Left forelimb (tissue), 1 donor: ENCODE measurements at regions not wholly inside any gene's neighbourhood (a gene's known extent, or its start where the extent isn't known, plus 50 kb on each side); places are given as distances from the start of the nearest gene placed in this dataset.
"Not testable (repeated sequence)": the region's sequence is repeated elsewhere in the genome, so short reads cannot be mapped to it uniquely, and the experiment has no call there.

Experiments used
- DNase-seq: peaks from one replicate; pipeline ENCODE4 v3.0.0-alpha.2; 2018; ENCODE audit warnings: low spot score

DNA sequence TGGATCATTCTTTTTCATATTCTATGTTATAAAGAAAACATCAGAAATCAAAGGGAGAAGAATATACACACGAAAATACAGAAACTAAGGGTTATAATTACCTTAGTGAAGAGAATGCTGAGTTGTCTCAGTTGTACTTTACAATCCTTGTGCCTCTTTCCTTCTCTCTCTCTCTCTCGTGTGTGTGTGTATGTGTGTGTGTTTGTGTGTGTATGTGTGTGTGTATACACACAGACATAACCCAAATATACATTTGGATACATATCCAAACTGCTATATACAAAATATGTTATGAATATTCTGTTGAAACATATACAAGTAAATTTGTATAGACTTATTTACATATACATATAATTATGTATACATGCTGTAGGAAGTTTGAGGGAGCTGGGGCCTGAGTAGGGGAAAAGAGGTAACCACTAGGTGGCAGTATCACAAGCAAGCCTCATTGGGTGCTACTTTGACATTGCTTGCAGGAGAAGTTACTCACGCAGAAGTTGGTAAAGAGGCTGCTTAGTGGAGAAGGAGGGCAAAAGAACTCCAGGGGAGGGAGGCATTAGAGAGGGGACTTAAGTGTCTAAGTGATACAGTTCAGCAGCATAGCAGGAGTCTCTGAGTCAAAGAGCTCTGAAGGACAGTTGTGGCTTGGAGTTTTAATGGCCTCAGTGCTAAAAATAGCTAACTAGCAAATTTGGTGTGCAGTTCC lies 465.1 kb upstream of the PCDH20 start:
- DNase-seq: no peak

DNA sequence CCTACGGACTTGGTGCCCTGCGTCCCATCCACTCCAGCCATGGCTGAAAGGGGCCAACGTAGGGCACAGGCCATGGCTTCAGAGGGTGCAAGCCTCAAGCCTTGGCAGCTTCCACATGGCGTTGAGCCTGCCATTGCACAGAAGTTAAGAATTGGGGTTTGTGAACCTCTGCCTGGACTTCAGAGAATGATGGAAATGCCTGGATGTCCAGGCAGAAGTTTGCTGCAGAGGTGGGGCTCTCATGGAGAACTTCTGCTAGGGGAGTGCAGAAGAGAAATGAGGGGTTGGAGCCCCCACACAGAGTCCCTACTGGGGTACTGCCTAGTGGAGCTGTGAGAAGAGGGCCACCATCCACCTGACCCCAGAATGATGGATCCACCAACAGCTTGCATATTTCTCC lies 462.9 kb upstream of the PCDH20 start:
- not testable (repeated sequence) for DNase-seq

DNA sequence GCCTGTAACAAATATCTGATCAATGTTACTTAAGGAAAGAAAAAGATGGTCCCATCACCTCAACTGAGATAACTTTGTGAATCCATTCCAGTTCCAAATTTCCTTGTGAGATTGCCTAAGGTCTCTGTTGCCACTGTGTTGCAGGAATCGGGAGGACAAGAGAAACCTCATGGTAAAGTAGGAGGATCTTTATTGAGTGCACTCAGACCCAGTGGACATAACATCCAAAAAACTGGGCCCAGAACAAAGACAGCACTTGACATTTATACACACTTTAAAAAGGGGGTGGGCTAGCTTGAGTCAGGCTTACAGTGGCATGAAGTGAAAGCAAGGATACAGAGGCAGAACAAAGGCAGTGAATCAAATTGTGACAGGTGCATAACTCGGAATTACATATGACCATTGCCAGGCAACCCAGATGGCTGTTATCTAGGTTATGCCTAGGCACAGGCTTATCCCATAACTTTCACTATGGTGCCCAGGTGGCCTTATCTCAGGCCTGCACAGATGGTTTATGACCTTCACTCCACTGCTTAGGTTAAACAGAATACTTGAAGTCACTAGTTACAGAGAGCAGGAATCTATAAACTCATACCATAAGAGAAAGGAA lies 459.4 kb upstream of the PCDH20 start:
- no peak for DNase-seq

DNA sequence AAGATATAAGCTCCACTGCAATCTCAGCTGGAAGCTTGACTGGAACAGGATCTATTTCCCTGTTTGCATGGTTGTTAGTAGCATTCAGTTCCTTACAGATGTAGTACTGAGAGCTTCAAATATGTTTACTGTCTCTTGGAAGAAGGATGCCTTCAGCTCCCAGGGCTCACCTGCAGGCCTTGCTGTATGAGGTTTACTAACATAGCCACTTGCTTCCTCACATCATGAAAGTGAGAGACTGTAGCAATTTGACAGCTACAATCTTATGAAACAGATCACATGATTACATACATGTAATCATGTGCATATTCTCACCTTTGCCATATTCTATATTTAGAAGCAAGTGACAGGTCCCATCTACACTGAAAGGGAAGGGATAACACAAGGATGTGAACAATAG lies 458.1 kb upstream of the PCDH20 start:
- DNase-seq: no peak

DNA sequence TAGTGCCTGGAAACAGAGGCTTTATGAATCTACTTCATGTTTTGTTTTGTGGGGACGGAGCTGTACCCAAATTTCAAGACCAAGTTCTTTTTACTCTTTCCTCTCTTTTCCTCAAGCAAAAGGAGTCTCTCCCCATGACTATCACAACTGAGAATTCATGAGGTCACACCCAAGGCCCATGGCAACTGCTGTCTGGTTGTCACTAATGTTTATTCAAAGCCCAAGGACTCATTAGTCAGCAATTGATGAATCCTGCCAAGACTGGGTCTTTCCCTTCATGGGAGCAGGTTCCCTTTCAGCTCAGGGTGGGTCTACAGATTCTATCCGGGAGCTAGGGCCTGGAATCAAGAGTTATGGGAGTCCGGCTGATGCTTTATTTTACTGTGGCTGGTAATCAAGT lies 441.5 kb upstream of the PCDH20 start:
- no peak for DNase-seq

DNA sequence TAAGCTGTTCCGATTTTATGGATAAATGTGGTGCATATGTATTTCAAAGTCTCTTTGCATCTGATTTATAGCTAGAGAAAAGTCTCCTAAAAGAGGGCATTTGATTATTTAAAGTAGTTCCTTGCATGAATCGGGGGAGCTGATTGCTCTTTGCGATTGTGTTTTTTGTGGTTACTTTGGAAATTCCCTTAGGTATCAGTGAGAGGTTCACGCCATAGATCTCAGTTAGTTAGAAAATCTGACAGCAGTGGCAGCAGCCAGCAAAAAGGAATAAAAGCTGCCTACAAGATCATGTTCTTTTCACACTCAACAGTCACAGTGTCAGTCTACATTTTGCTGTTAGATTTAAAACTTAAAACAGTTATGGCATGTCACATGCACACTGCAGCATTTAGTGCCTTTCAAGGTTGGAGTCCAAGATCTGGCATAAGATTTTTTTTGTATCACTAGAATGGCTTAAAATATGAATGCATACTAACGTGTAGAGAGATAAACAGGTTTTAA lies 436.5 kb upstream of the PCDH20 start:
- no peak for DNase-seq

DNA sequence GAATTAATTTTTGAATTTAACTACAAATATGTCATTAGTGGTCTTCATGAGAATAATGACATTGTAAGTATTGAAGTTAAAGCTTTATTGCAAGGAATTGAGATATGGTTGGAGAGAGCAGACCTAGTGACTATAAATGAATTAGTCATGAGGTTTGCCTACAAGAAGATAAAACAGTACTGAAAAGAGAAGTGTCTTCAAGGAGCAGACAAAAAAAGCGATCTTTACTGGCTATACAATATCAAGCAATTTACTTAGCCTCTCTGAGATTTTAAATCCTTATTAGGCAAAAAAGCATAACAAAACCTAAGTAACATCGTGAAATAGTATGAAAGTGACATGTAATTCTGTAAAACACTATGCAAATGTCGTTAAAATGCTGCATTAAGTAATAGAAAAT lies 435.1 kb upstream of the PCDH20 start:
- DNase-seq: no peak

DNA sequence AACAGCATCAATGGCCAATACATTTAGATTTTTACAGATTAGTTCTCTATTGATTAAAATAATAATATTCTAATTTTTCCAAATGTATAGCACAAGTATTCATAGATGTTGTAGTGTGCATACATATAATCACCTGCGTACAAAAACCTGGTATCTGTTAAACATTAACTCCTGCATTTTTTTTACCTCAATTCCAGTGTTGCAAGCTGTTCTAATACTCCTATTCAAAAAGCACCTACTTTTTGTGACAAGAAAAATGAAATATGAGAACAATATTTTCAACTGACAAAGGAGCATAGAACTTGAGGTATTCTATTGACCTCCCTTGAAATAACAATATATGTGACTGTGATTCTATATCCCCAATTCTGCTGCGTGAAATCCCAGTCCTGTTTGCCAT lies 422.9 kb upstream of the PCDH20 start:
- no peak for DNase-seq

DNA sequence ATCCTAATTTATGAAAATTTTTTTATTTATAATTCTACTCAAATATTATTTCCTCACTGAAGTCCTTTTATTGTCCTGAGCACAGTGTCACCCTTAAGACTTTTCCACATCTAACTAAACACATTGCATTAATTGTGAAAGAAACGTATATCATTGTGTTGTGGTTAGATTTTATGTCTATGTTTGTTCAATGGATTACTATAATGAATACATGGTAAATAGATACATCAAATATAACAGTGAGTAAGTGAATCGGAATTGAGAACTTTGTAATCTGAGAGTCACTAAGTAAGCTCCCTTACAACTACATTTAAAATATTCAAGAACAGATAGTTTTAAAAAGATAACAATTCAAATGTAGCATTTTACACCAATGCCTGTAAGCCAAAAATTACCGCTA lies 417.6 kb upstream of the PCDH20 start:
- no peak for DNase-seq

DNA sequence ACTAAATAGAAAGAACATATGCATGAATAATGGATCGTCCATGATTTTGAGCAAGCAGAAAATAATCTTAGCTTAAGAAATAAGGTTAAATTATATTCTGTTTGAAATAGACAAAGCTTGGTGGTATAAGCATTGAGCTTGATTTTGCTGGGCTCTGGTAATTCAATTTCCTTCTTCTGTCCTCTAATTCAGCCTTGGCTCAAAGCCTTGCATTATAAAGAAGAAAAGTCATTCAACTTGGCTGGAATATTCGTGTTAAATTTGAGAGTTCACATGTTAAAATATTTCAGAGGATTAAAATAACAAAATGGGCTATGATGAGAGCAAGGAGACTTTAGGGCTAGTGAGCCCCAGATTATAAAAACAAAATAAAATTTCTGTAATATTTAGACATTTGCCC lies 415.4 kb upstream of the PCDH20 start:
- no peak for DNase-seq

DNA sequence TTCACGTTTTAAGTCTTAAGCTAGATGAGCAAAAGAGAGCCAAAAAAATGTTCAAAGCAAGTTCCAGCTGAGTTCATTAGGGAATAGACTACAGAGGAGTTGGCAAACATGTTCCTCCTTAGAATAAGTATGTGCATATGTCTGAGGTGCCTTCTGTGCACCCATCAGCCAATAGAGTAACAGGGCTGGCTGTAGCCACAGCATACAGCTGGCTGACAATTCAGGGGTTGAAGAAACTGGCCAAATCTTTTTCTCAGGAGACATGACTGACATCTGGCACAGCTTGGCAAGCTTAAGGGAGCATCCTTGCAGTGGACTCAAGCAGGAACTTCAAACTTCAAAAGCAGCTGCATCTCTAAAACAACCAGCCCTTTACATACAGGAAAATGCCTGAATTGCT lies 414.8 kb upstream of the PCDH20 start:
- peak; percentile 64 for DNase-seq

DNA sequence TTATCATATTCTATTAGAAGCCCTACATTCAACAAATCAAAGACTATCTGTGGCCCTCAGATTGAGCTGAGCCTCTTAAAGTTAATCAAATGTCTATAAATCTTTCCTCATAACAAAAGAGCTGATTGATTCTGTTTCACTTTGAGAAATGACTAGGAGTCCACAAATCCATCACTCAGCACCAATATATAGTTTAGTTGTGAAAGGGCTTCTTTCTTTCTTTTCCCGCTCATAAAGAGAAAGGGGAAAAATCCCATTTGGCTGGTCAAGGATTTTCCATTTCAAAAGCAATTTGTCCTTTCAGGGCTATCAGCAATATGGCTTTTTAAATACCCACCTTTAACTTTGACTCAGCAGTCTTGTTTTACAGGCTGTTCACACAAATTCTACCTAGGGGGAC lies 408.5 kb upstream of the PCDH20 start:
- DNase-seq: no peak

DNA sequence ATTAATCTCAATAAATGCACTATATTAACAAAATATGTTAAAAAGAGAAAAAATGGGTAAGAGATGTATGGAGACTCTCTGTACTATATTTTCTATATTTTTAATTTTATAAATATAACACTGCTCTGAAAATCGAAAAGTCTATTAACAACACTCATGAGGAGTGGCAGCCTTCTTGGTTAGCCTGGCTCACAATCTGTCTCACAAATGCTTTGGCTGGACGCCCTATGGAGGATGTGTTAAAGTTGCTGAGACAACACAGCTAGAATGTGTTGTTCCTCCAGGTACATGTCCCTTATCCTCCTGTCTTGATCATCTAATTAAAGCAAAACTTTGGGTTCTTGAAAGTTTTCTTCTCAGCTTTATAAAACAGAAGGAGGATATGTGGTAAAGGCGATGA lies 396.6 kb upstream of the PCDH20 start:
- no peak for DNase-seq

DNA sequence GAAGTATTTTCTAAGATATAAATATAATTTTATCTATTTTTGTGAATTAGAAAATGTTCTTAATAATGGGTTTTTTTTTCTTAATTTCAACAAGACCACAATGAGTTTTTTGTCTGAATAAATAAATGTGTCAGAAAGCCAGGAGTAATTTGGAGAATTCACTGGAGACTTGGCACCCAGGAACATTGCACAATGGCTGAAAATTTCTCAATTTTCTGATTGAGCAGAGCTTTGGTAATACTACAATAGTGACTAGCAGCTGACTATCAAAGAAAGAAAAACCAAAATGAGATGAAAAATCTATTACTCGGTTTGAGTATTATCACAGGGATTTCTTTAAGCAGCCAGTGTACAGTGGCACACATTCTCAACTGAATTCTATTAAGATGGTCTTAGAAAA lies 394.4 kb upstream of the PCDH20 start:
- no peak for DNase-seq

DNA sequence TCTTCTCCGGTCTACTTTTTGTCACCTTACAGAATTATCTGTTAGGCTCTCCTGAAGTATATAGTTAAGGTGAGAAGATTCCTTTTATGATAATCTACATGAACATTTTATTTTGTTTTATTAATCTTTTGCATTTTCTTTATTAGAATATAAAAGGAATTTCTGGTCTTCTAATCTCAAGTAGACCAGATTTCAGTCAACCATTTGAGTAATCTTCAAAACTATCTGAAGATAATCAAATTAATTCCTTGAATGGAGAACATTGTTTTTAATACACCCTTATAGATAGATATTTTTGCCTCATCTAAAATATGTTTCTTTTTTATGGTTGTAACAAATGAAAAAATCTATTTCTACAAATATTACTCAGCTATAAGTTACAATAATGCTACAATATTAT lies 381.7 kb upstream of the PCDH20 start:
- DNase-seq: no peak

DNA sequence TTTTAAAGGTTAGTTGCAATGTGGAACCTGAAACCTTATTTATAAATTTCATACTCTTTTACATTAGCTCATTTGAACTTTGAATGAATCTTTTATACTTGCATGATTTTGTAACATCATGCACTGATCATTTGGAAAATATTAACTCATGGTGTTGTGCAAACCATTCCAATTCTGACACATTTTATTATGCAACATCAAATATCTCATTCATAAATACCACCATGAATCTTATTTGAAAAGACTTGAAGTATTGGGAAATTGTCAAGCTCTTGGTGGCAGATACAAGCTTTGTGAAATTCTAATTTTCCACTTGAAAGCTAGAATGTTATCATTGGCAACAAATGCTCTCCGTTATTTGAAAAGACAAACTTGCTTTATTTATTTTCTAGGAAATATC lies 379.9 kb upstream of the PCDH20 start:
- DNase-seq: no peak

DNA sequence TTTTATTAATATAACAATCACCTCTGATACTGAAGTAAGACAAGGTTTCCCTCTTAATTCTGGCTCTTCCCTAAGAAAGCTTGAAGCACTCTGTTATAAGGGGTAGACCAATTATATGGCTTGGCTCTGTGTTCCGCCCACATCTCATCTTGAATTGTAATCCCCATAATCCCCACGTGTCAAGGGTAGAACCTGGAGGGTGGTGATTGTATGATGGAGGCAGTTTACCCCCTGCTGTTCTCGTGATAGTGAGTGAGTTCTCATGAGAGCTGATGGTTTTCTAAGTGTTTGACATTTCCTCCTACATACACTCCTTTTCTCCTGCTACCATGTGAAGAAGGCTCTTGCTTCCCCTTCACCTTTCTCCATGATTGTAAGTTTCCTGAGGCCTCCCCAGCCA lies 363.8 kb upstream of the PCDH20 start:
- no peak for DNase-seq

DNA sequence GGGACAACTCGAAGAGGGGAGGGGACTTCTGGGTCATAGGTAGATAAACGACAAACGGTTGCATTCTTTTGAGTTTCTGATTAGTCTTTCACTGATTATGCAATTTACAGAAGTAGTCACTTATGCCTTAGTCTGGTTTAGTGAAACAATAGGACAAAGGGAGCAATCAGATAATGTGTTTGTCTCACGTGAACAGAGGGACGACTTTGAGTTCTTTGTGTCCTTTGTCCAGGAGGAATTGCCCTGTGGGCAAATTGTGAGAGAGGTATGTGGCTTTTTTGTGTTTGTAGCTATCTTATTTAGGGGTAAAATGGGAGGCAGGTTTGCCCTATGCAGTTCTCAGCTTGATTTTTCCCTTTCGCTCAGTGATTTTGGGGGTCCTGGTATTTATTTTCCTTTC lies 362.9 kb upstream of the PCDH20 start:
- DNase-seq: no peak

DNA sequence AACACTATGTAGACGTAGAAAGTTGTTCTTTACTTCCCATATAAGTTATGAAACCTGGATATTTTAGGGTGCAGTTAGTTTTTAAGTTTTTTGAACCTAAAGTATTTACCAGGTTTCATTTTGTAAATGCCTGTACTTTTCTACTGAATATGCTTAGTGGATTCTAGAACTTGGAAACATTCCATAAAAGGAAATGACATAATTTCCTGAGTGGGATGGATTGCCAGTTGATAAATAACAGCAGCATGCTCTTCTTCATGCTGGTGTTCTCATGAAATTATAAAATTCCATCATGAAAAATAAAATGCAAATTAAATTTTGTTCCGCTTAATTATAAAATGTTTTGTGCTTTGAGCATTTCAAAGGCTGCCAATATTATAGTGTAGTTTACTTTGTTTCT lies 362.2 kb upstream of the PCDH20 start:
- no peak for DNase-seq

DNA sequence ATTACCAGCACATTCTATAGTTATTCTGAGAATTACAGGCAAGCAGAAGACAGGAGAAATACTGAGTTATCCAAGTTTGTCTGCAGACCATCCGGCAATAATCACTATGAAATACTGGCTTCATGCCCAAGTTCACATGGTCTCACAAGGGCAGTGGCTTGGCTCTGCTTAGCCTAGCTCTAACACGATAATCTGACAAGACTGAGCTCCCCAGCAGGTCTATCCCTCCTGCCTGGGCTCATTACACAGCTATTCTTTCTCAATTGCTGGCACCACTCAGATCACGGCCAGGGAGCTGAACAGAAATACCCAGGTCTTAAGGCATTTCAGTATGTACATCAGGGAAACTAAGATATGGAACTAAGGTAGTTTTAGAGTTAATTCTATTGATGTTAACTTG lies 361.6 kb upstream of the PCDH20 start:
- DNase-seq: peak; percentile 56

DNA sequence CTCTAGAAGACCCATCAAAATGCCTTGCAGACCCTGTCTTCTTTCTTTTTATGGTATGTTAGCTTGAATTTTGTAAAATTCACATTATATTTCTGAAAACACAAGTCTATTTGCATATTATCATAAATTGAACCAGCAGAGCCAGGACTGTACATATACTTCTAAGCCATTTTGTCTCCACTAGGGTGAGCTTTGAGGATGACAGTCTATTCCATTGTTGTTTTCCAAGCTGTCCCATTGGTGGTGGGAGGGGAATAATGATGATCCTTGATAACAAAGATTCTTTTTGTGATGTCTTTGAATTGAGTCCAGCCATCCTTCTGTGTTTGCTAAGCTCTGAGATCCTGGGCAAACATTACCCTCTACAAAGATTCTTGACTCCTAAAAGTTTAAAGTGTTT lies 359.3 kb upstream of the PCDH20 start:
- DNase-seq: no peak

DNA sequence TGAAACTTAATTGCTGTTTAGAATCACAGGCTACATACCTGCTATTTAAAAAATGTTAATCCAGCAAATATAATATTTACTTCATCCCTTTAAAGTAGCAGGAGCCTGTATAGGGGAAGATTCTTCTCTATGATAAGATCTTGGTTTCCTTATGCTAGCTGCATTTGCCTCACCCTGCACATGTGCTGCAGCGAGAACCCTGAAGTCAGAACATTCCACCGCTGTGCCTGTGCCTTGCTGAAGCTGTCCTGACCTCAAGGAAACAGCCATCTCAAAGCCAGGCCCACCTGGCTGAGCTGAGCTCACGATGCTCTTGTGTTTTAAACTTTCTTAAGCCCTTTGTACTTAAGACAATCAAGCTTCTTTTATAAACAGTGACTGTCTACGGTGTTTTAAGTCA lies 355.0 kb upstream of the PCDH20 start:
- DNase-seq: no peak

DNA sequence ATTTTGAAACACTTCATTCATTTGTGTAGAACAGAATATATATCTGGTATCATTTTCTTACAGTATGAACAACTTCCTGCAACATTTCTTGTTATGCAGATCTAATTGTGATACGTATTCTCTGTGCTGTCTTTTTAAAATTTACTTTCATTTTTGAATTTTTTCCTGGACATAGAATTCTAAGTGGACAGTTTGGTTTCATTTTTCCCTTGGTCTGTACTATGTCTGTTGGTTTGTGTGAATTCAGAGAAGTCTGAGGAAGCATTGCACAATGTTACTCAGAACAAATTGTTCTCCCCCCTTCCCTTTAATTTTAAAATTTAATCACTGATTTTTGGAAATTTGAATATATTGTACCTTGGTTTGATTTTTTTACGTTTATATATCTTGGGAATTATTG lies 352.5 kb upstream of the PCDH20 start:
- no peak for DNase-seq

DNA sequence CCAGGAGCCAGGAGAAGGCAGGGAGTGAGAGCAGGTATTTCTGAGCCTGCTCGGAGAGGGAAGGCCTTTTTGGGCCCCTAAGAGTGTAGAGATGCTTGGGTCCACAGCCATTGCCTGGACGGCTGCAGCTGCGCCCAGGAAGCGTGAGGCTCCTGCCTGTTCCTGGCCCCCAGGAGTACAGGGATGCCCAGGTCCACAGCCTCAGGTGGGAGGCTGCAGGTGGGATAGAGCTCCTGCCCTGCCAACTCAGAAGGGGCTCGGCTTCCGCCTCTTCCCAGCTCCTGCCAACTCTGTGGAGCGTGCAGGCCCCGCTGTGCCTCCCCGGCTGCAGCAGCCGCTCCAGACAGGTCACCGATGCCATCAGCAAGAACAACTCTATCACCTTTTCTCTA lies 351.0 kb upstream of the PCDH20 start:
- no peak for DNase-seq
